ENCODE measurements at regions not wholly inside any gene's neighbourhood (a gene's known extent, or its start where the extent isn't known, plus 50 kb on each side); places are given as distances from the start of the nearest gene placed in this dataset.

DNA sequence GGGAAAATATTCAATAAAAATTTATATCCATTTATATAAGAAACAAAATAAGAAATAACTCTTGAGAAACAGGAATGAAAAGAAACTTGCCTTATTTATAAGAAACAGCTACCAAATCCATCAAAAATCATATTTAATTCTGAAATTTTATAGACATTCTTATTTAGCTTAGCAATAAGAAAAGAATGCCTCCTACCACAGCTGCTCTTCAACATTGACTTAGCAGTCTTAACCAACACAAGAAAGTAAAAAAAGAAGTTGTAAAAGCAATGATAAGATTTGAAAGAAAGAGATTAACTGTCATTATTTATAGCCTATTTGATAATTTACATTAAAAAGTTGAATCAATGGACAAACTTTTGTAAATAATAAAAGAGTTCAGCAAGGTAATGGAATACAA is 212.8 kb downstream of the ZNF365 start:
- Histone ChIP-seq H3K4me2 (ENCODE audit: insufficient read depth, insufficient read length, low read length) (no peak overlapping the region), H2BK5ac (ENCODE audit: insufficient read length, low read length) (no peak overlapping the region), H3K14ac (ENCODE audit: insufficient read depth, low read length) (no peak overlapping the region), H3K27ac (ENCODE audit: insufficient read length, low read depth, low read length) (no peak overlapping the region), H2AK5ac (ENCODE audit: insufficient read length, low read length) (no peak overlapping the region), H4K8ac (replicated peaks; ENCODE audit: insufficient read length, low read depth, low read length) (no peak overlapping the region), H3K18ac (ENCODE audit: insufficient read length, low read depth, low read length) (no peak overlapping the region), H2BK120ac (ENCODE audit: low read depth, low read length, poor library complexity, severe bottlenecking) (no peak overlapping the region), H3T11ph (ENCODE audit: low read length) (no peak overlapping the region), H2BK20ac (ENCODE audit: low read depth, low read length, poor library complexity, severe bottlenecking) (no peak overlapping the region), H2AFZ (ENCODE audit: low read length) (no peak overlapping the region), H3K23ac (ENCODE audit: insufficient read length, low read depth, low read length) (no peak overlapping the region), H3K23me2 (ENCODE audit: insufficient read length, low read depth, low read length, poor library complexity, severe bottlenecking) (no peaks in the 10 kb centered on the region), H3K56ac (ENCODE audit: insufficient read length, low read depth, low read length) (no peak overlapping the region), H3K4me1 (ENCODE audit: insufficient read depth, low read length) (no peaks in the 10 kb centered on the region), H3K9ac (ENCODE audit: extremely low read depth, insufficient read length, low read length) (no peak overlapping the region), H4K5ac (ENCODE audit: insufficient read length, low read depth, low read length) (no peak overlapping the region), H2BK15ac (ENCODE audit: low read depth, low read length) (no peak overlapping the region), H3K4ac (ENCODE audit: low read depth, low read length) (no peak overlapping the region), H3K27me3 (ENCODE audit: insufficient read depth, low read length) (no peaks in the 10 kb centered on the region), H3K79me1 (ENCODE audit: insufficient read depth, low read depth, low read length, poor library complexity, severe bottlenecking) (no peaks in the 10 kb centered on the region), H4K20me1 (ENCODE audit: control insufficient read depth, insufficient read depth, insufficient read length) (no peaks in the 10 kb centered on the region), H3K79me2 (ENCODE audit: insufficient read depth, low read length) (no peaks in the 10 kb centered on the region), H2BK12ac (ENCODE audit: insufficient read length, low read depth, low read length) (no peak overlapping the region), H3K9me3 (ENCODE audit: control insufficient read depth, low read depth, low read length) (no peaks in the 10 kb centered on the region), H4K91ac (ENCODE audit: insufficient read length, low read depth, low read length) (no peak overlapping the region)
- Mint-ChIP-seq H3K27ac (no peak overlapping the region), H3K4me3 (no peak overlapping the region), H3K4me1 (no peaks in the 10 kb centered on the region), H3K27me3 (ENCODE audit: low read depth) (no peaks in the 10 kb centered on the region), H3K9me3 (peaks cover 3 to 7% of the 10 kb centered on the region in 2 experiments; a peak in 4 of 5 replicates), H3K36me3 (ENCODE audit: insufficient read depth in 1 of 3, low read depth in 3 of 3) (no peaks in the 10 kb centered on the region)
- DNase-seq = no peak
- TF ChIP-seq CTCF (conservative IDR thresholded peaks at IDR 0.05) = no peak

All from H9 (cell line).